Hematopoietic multipotent progenitor cell treated with erythropoietin and hydrocortisone succinate and interleukin-3 and kit ligand, for 4 days (in vitro differentiated cells): ENCODE measurements at regions not wholly inside any gene's neighbourhood (a gene's known extent, or its start where the extent isn't known, plus 50 kb on each side); places are given as distances from the start of the nearest gene placed in this dataset.

Experiments
- DNase-seq: peaks from one replicate; pipeline ENCODE4 v3.0.0-alpha.2; 2015

DNA sequence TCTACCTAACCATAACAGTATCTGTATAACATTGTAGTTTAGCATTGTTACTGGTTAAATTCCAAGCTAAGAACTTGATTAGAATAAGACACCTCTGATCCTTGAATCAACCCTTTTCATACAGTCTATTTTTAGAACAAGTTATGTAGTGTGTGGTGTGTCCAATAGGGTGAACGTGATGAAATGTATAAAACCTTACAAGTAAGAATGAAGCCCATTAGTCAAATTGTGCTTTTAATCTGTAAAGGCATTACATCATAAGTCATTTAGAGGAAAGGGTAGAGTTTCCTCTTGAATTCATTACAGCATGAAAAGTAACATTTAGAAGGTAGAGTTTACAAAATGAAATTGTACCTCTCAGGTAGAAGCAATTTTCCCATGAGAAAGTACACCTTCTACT is 479.2 kb downstream of the LTN1 start:
- no peak for DNase-seq

DNA sequence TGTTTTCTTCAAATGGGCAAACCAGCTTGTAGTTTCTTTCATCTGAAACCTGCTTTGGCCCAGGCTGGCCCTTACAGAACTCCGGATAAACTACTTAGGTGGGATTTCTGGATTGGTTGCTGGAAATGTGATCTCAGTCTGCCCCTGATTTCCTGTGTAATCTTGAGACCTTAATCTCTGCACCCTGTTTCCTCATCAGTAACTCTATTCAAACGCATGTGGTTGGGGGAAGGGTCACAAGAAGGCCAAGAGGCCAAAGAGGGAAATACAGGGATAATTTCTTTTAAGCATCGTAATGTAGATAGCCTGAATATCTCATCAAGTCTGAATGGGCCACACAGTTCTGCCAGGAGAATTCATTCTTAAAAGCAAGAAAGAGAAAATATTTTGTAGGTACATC is 483.6 kb downstream of the LTN1 start:
- DNase-seq = peak; percentile 7

DNA sequence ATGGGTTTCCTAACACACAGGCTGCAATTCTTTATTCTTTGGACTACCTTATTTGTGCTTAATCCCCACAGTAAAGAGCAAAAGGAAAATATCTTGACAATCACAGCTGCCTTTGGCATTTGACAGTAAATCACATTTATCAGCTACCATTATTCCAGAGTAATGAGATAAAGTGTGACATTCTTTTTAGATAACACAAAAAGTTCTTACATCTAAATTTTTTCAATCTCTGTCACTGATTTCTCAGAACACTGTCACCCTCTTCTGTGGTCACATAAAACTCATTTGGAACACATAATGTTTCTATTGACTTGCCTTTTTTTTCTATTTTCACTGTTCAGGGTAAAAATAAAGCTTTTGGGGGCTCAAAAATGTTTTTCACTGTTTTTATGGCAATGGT is 484.6 kb downstream of the LTN1 start:
- DNase-seq = no peak

DNA sequence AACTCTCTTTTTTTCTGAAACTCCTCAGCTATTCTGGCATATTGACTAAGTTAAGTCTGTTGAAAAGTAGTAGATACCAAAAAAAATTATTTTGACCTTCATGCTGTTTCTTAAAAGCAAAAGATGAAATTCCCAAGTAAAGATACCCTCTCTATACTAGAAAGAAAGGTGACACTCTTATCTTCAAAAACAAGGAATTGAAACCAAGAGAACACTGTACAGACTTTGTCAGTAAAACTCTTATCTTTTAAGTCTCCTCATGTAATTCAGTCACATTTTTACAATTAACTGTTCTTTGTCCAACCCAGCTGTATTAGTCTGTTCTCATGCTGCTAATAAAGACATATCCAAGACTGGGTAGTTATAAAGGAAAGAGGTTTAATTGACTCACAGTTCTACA is 496.2 kb downstream of the LTN1 start:
- DNase-seq = no peak

DNA sequence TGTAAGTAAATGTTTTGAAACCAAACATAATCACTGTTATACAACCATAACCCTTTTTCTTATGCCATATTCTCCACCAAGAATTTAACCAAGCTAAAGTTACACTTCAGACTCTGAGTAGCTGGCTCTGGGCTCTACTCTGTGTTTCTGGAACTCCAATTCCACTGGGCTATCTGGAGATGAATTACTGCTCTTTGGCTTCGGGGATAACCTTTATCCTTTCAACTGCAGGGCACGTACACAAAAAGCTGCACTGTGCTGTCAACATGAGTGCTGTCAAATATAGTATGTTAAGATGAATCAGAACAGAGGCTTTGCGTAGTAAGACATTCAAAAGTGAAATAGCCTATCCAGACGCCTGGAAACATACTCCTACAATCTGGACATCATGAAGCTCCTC is 500.6 kb downstream of the LTN1 start:
- DNase-seq = no peak

DNA sequence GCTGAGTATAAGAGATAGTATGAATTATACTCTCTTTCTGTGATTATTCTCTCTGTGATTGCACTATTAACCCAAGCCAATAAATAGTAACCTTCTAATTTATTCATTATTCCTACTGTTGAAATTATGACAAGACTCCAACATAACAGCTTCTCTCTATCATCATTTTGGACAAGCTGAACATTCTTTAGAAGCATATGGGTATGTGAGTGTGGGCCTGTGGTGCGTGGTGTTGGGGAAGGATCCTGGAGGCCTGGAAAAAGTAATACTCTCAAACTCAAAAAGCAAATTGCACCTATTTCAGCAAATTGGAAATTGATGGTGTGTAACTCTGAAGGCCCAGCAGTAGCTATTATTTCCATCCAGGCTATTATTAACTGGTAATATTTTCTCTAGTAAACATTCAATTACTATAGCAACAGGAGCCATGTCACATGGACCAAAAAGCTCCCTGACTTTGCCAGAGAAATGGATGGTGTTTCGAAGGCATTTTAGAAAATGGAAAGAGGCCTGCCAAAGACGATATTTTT is 502.8 kb downstream of the LTN1 start:
- no peak for DNase-seq

DNA sequence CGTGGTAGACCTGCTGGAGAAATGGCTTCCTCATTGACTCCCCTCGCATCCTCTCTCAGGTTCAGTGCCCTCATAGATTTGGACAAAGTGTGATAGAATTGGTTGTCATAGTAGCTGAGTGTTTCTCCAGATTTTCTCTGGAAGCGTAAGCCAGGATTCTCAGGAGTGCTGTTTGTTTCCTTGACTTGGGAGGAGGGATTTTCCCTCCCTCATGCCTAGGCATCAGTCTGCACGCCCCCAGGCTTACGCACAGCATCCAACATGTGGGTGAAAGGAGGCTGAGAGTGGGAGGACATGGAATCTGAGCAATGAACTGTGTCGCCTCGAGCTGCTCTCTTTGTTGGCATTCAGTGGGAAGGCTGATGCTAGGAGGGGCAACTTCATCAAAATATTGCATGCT is 503.5 kb downstream of the LTN1 start:
- no peak for DNase-seq

DNA sequence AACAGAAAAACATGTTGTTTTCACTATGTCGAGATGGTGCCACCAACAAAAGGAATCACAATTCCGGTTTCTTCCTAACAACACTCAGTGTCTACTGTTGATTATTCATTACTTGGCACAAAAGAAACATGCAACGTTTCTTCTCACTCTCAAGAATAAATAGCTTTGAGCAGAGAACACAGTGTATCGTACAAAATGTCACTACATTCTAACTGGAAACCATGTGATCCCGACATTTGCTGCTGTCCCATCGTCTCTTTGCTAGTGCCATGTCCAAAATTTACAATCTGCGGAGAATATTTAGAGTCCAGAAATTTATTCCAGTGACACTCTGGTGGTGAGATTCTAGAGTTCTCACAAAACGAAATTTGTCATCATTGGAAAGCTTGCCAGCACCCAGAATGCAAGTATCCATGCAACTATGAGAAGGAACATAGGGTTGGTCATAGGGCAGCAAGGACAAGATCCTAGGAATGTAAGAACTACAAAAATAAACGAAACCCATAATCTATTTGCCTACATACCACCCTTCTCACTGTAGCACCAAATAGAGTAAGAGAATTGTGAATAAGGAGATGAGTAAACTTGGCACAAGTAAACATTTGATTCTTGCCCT is 505.1 kb downstream of the LTN1 start:
- no peak for DNase-seq

DNA sequence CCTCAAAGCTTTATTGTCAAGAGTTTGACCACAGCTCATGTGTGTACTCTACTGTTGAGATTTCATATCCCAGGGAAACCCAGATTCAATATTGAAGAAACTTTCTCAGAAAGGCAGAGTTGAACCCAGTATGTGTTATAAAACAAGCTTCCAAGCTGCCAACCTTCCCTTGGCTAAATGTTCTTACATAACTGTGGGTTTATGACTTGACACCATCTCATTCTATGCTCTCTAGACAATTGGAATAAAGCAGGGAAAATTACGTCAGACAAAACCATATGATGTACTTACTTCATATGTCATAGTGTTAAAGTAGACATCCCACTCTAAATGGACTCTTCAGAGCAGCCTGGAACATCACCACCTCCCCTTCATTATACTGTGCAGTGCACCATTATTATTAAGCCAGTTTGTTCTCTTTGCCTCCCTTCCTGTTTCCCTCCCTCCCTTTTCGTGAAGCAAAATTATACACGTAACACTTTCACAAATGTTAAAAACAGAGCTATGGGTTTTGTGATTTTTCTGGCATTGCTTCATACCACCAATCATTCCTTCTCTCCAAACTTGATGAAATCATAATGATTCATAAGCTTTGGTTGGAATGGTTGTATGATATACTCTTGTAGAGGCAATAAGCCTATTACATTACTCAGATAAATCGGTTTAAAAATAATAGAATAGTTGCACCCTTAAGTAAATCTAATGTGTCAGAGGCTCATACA is 507.2 kb downstream of the LTN1 start:
- DNase-seq = no peak

DNA sequence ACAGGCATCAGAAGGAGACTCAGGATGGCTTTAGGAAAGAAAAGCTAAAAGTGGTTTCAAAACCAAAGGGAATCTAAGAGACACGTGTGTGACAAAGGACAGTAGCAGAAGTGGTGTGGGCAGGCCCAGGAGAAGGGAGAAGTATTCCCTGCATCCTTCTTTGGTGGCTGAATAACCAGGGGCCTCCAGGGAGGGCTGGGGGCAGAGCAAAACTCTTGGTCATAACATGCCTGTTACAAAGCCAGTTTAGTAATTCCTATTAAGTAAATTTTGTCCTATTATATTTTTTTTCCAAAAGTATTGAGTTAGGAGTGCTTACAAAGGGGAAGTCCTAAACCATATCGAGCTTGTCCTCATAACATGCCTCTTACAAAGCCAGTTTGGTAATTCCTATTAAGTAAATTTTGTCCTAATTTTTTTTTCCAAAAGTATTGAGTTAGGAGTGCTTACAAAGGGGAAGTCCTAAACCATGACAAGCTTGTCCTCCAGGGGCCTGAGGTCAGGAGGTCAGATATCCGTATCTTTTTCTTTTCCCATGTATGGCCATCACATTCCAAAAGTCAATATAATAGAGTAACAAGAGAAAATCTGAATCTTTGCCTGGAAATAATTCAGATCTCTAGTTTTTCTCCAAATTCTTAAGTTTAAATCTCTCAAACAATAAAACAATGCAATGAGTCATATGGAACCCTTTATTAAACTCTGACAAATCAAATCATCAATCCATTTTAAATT is 509.2 kb downstream of the LTN1 start:
- DNase-seq = no peak

DNA sequence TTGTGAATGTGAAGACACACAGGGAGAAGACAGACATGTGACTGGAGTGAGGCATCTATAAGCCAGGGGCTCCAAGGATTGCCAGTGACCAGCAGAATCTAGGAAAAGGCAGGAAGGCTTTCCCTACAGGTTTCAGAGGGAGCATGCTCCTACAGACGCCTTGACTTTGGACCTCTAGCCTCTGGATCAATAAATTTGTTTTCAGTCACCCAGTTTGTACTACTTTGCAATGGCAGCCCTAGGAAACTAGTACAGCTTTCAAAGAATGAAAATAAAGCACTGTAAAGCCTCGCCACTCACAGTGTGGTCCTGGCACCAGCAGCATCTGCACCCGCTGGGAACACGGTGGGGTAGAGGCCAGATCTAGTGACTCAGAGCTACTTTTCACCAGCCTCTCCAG is 510.0 kb downstream of the LTN1 start:
- no peak for DNase-seq

DNA sequence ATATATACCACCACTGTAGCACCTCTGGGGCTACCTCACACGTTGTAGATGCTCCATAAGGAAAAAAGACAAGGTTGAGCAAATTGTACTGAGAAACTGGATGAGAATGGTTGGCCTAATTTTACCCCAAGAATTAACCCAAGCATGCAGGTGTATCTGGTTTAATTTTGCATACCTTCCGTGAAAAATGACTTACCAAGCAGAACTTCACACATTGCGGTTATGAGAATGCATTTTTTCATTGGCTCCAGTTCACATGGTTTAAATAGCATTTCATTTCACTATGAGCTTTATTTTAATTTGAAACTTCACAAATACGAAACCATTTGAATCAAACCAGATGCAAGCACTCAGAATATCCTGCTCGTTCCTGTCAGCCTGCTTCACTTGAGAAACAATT is 512.2 kb downstream of the LTN1 start:
- no peak for DNase-seq

DNA sequence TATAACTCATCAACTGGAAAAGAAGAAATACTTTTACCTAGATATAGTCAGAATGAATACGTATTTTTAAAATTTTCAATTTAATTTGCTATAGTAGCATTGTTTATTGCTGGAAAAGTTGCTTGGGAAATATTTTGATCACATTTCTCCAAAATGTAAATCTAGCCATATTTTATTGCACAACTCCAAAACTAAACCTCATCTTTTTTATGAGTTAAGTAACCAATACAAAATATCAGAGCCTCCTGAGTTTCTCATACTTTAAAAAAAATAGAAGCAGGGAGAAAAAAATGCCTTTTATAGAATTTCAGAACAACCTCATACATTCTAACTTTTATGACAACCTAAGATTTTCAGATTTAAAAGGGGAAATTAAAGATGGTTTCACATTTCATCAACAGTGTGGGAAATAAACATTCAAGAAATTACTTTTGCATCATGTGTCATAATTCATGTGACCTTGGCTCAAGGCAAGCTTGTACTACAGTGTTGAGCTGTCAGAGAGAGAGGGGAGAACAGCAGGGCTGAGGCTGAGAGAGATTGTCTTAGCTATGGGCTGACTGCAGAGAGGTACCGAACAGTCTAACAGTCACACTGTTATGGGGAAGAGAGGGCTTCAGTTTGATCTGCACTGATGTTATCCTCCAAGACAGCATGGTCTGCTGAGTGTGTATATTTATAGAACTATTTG is 519.0 kb downstream of the LTN1 start:
- no peak for DNase-seq

DNA sequence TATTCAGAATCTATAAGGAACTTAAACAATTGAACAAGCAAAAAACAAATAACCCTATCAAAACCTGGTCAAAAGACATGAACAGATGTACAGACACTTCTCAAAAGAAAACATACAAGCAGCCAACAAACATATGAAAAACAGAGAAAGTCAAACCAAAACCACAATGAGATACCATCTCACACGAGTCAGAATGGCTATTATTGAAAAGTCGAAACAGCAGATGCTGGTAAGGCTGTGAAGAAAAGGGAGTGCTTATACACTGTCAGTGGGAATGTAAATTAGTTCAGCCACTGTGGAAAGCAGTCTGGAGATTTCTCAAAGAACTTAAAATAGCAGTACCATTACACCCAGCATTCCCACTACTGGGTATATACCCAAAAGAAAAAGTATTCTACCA is 520.1 kb downstream of the LTN1 start:
- peak; percentile 4 for DNase-seq

DNA sequence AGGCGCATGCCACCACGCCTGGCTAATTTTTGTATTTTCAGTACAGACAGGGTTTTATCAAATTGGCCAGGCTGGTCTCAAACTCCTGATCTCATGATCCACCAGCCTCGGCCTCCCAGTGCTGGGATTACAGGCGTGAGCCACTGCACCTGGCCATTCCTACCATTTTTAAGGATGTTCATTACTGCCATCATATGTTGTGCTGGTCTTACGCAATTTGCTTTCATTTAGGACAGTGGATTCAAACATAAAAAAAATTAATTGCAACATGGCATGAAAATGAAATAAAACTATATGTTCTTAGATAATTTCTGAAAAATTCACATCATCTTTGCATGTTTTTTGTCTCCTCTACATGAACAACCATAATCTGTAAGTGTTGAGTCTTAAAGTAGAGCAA is 527.7 kb downstream of the LTN1 start:
- DNase-seq = no peak

DNA sequence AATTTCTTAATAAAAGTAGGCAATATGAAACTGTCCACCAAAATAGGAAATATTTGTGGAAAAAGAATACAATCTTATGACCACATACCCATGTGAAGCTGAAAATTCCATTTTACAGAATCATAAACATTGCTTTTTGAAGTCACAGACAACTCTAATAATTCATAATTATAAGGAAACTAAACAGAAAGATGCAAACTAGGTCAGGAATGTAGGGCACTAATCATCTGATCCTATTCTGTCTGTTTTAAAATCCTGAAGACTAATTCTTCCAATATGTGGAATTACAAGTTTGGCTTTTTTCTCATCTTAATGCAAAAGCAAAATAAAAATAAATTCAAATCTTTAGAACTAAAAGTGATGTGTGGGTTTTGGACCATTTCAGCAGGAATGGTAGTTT is 528.6 kb downstream of the LTN1 start:
- DNase-seq = no peak

DNA sequence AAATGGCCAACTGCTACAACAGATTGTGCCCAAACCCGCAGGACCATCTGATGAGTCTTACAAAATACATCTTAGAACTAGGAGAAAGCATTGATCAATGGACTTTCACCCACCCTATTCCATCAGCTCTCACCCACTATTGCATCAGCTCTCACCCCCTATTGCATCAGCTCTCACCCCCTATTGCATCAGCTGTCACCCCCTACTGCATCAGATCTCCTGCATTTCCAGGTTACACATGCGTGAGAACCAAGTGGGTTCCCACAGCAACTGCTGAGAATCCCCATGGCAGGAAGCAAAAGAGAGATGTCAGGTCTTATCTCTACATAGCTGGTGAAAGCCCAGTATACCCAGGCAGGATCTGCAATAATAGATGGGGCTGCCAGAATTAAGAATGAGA is 533.5 kb downstream of the LTN1 start:
- DNase-seq = peak; percentile 5

DNA sequence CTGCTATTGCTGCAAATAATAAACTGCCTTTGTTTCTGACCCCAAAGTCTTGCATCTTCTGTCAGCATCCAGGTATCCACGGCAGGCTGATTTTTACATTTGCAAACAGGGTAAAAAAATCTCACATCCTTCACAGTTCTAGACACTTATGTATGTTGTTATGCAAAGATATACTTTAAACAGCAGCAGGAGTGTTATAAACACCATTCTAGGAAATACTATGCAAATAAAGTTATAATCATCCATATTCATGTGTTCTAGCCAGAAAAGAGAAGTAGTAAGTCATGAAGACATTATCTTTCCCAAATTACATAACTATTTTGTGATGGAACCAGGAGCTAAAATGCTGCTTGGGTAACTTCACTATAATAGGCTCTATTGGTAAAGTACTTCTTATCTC is 534.2 kb downstream of the LTN1 start:
- no peak for DNase-seq

DNA sequence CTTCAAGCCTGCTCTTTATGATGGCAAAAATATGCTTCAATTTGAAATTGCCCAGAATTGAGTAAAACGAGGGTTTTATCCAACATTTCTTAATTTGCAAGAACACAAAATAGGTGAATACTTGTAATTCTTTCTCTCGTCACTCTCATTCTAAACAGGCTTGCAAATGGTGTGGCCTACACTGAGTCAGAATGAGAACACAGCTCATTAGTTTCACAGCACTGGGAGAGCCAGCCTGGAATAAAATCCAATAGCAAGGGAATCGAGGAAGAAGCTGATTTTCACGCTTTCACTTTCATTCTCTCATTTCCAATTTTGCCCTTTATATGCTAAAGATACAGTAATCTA is 537.5 kb downstream of the LTN1 start:
- DNase-seq = no peak

DNA sequence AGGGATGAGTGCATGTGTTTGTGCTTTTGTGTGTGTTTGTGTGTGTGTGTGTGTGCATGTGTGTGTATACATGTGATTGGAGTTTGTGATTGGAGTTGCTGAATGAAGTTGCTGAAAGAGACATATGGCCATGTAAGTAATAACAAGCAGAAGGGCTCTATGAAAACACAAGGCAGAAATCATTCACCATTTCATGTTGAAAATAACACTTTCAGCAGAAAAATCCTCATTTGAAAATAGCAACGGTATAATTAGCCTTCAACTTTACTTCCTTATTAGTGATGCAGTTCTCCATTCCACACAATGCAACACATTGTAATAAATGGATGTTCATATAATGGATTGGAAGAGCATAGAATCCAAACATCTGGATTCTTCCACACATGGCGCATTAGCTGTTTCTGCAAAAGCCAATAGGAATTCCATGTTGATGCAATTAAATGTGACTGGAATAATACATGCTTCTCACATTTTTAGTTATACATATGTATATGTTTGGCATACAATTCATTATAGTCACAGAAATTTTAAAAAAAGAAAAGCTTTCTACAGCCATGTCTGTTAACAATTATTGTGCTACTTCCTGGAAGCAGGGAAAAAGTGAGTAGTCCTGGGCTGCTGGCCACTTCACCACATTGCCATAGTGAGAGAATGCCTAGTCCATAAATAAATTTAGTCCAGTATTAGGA is 538.0 kb downstream of the LTN1 start:
- no peak for DNase-seq

DNA sequence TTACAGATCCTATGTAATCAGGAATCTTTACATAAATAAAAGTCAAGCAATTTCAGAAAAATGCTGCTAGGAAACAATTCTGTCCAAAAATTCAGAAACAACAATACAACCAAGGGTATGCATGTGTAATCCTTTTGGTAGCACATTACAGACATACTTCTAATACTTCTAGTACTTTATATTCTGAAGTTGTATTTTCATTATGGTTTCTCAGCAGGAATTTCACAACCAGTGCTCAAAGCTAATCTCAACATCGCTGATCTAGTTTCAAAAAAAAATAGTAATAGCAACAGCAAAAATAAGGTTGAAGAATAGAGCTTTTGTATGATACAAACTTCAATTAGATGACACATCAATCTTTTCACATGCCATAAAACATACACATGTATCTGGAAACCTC is 545.2 kb downstream of the LTN1 start:
- DNase-seq = no peak

DNA sequence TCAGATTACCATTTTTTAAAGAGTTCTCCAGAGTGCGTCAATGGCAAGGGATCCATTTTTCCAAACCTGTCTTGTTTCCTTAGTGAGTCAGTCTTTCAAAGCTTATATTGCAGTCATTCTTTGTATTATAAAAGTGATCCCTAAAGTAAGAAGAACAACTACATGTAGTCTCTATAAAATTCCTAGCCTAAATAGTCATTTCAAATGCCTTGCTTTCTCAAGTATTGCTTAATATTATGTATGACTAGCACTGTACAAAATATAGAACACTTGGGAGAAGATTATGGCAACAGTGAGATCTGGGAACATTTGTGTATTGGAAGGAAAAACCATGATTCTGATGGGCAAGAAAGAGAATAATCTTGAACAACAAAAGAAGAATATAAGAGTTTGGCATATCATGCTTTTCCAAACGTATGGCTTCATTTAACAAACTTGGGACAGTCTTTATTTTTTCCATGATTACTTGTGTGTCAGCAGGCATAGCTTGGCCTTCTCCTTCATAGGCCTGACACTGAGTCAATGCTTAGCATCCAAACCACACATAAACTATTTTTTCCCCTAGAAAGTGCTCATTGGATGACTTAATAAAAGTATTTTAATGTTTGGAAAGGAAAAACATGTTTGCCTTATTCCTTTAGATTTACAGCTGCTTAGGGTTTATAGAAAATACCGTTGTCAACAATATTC is 547.4 kb downstream of the LTN1 start:
- DNase-seq = no peak
